NCI-H1694 treated with DMSO at 0.1 percent for 48 hours (cell line): ENCODE measurements at regions not wholly inside any gene's neighbourhood (a gene's known extent, or its start where the extent isn't known, plus 50 kb on each side); places are given as distances from the start of the nearest gene placed in this dataset.

Experiments
- DNase-seq: peaks from one replicate; lab custom pipeline; 2025; lab: John Stamatoyannopoulos, UW

- no peak for DNase-seq
Observed at GRCh38 chr1:63710308-63710707, 63.5 kb upstream of the ROR1 start.

GRCh38 chr1:63710761-63711380 is 62.9 kb upstream of the ROR1 start:
- no peak for DNase-seq

DNA sequence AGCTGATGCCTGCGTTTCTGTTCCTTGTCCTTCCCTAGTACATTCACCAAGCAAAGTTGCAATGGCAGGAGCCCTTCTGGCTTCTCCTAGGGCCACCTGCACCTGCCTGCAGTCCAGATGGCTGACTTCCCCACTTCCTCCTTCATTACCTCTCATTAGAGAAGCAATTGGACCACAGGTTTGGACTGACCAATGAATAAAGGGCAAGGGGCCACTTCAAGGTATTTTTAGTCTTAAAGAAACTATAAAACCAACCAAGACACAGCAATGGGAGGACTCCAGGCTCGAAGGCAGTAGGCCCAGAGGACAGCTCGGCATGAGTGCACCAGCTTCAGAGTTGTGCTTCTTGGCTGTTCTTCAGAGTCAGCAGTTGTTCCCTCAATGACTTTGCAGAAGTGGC is 60.8 kb upstream of the ROR1 start:
- DNase-seq = no peak

- DNase-seq = no peak
Observed at GRCh38 chr1:63713627-63714481, 60.0 kb upstream of the ROR1 start.

GRCh38 chr1:63714482-63714760 is 59.4 kb upstream of the ROR1 start:
- no peak for DNase-seq

DNA sequence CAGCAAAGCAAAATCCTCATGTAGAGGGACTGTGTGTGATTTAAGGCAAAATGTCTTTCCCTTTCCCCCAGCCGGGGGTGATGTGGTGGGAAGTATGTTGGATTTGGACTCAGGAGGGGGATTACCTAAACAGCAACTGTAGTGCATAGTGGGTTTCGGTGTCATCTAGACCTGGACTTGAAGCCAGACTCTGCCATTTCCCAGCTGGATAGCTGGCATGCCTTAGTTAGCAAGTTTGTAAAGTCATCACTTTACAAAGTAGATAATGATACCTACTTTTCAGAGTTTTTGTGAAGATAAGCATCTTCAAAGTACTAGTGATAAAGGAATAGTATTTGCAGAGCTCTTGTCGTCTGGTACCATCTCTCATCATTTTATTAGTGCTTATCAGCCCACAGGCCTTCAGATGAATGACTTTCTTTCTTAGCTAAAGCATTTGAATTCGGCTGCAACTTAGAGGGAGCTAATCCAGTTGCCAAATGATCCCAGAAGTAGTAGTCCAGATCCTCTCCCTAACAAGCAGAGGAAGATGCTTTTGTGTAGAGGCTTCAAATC is 56.2 kb upstream of the ROR1 start:
- DNase-seq = no peak

DNA sequence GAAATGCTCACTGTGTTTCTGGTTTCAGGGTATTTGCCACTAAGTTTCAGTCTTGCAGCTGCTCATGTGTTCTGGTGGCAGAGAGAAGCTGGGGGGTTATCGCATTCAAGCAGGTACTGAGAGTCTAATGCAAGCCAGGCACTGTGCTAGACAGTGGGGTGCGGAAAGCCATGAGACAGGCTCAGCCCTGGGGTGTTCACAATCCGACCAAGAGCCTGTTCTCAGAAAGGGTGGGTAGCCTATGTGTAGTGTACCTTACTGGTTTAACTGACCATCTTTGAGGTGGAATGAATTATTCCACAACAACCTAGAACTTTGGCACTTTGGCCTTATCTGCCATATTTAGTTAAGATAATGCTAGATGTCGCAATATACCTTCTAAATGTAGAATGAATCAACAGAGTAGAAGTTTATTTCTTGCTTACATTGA is 55.3 kb upstream of the ROR1 start:
- DNase-seq = no peak

- DNase-seq = peak; percentile 24
Observed at GRCh38 chr1:63721531-63722189, 52.2 kb upstream of the ROR1 start.

DNA sequence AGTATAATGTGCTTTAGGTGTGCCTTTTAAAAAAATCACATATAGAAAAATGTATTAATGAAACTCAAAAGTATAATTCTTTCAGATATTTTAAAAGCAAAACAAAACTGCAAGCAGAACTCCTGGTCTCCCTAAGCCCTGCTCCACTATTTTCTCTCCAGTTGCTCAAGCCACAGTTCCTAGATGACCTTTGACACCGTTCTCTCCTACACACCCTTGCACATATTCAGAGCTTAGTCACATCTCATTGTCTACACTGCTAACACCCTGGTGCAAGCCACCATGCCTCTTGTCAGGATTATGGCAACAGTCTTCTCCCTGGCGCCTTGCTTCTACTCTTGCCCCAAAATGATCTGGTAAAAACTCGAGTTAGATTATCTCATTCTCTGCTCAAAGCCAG is 50.2 kb upstream of the ROR1 start:
- no peak for DNase-seq
